ENCODE measurements at regions not wholly inside any gene's neighbourhood (a gene's known extent, or its start where the extent isn't known, plus 50 kb on each side); places are given as distances from the start of the nearest gene placed in this dataset.

GRCh38 chr18:78813156-78813555 is 166.5 kb upstream of the SALL3 start:
- no peak overlapping the region for H3K4me3 ChIP-seq (ENCODE audit: low read depth, low read length)
- DNase-seq (ENCODE audit: low read depth), result no peak
- no peak for TF ChIP-seq CTCF (IDR thresholded peaks at IDR 0.05; ENCODE audit: low read depth, low read length)
- TF ChIP-seq MYC (IDR thresholded peaks at IDR 0.05; ENCODE audit: low read depth, low read length), result no peak
- TF ChIP-seq, protein P1, sequence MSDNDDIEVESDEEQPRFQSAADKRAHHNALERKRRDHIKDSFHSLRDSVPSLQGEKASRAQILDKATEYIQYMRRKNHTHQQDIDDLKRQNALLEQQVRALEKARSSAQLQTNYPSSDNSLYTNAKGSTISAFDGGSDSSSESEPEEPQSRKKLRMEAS (IDR thresholded peaks at IDR 0.05; ENCODE audit: low read depth, low read length), result no peak
- no peak for TF ChIP-seq POLR2A (IDR thresholded peaks at IDR 0.05; ENCODE audit: extremely low read depth, insufficient read length)

- TF ChIP-seq CTCF (IDR thresholded peaks at IDR 0.05; ENCODE audit: low read depth, low read length) (no peak), MYC (IDR thresholded peaks at IDR 0.05; ENCODE audit: low read depth, low read length) (no peak), POLR2A (IDR thresholded peaks at IDR 0.05; ENCODE audit: extremely low read depth, insufficient read length) (no peak)
- TF ChIP-seq, protein P1 (IDR thresholded peaks at IDR 0.05; ENCODE audit: low read depth, low read length), result no peak
- no peak overlapping the region for H3K4me3 ChIP-seq (ENCODE audit: low read depth, low read length)
- DNase-seq (ENCODE audit: low read depth), result no peak
These were observed 165.5 kb upstream of the SALL3 start for GRCh38 chr18:78813936-78814710.

DNA sequence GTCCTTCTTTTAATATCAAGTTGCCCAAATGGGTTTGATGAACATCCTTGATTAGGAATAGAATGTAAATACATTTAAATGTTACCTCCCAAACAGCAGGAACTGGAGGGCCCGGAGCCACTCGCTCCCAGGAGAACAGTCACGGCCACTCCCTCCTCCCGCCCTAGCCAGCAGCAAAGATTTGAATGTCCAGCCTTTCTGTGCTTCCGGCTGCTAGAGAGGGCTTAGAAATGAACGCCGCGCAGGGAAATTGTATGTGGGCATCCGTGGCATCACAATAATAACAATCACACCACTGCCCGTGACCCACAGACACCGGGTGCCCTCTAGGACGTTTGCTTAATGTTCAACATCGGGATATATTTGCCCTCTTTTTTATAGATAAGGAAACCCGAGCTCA is 164.9 kb upstream of the SALL3 start:
- no peak overlapping the region for H3K4me3 ChIP-seq (ENCODE audit: low read depth, low read length)
- DNase-seq (ENCODE audit: low read depth), result no peak
- TF ChIP-seq, protein P1 (IDR thresholded peaks at IDR 0.05; ENCODE audit: low read depth, low read length), result no peak
- TF ChIP-seq CTCF (IDR thresholded peaks at IDR 0.05; ENCODE audit: low read depth, low read length), result no peak

DNA sequence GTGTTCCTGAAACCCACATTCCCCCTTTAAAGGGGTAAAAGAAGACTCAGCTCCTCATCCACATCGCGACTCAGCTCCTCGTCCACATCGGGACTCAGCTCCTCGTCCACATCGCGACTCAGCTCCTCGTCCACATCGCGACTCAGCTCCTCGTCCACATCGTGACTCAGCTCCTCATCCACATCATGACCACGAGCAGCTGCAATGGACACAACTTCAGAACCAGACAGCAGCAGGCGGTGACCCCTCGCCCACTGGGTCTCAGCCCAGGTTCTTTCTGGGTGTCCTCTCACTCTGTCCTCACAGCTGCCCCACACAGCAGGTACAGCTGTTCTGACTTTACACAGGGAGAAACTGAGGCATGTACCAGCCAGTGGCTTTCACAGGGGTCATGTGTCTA is 163.5 kb upstream of the SALL3 start:
- TF ChIP-seq CTCF (IDR thresholded peaks at IDR 0.05; ENCODE audit: low read depth, low read length), result no peak
- TF ChIP-seq, protein P1 (IDR thresholded peaks at IDR 0.05; ENCODE audit: low read depth, low read length), result no peak
- TF ChIP-seq POLR2A (IDR thresholded peaks at IDR 0.05; ENCODE audit: extremely low read depth, insufficient read length), result no peak
- TF ChIP-seq MYC (IDR thresholded peaks at IDR 0.05; ENCODE audit: low read depth, low read length), result no peak
- DNase-seq (ENCODE audit: low read depth), result no peak
- H3K4me3 ChIP-seq (ENCODE audit: low read depth, low read length), result no peak overlapping the region

- TF ChIP-seq, protein P1 (IDR thresholded peaks at IDR 0.05; ENCODE audit: low read depth, low read length), result no peak
- DNase-seq (ENCODE audit: low read depth), result no peak
- no peak overlapping the region for H3K4me3 ChIP-seq (ENCODE audit: low read depth, low read length)
These were observed 162.7 kb upstream of the SALL3 start for GRCh38 chr18:78816916-78817315.

DNA sequence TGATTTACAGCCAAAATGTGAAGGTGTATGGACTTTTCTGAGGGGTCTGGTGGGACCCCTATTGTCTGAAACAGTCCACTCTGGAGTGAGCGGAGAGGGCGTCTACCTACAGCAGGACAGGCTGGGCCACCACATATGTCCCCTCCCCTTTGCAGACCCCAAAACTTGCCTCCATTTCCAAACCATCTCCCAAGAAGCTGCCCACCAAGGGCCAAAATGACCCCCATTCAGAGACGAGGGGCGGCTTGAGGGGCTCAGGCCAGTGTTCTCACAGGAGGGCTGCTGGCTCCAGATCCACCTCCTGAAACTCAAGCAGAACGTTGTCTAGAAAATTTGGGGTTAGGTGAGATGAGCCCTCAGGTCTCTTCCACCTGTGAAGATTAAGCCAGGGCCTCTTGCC is 161.1 kb upstream of the SALL3 start:
- TF ChIP-seq MYC (IDR thresholded peaks at IDR 0.05; ENCODE audit: low read depth, low read length), result no peak
- no peak overlapping the region for H3K4me3 ChIP-seq (ENCODE audit: low read depth, low read length)
- no peak for DNase-seq (ENCODE audit: low read depth)

- no peak overlapping the region for H3K4me3 ChIP-seq (ENCODE audit: low read depth, low read length)
- TF ChIP-seq, protein P1 (IDR thresholded peaks at IDR 0.05; ENCODE audit: low read depth, low read length), result no peak
- no peak for TF ChIP-seq CTCF (IDR thresholded peaks at IDR 0.05; ENCODE audit: low read depth, low read length)
- TF ChIP-seq MYC (IDR thresholded peaks at IDR 0.05; ENCODE audit: low read depth, low read length), result no peak
- TF ChIP-seq POLR2A (IDR thresholded peaks at IDR 0.05; ENCODE audit: extremely low read depth, insufficient read length), result no peak
- no peak for DNase-seq (ENCODE audit: low read depth)
These were observed 160.7 kb upstream of the SALL3 start for GRCh38 chr18:78818961-78819360.
